Body of pancreas (tissue), 4 donors: ENCODE measurements at regions not wholly inside any gene's neighbourhood (a gene's known extent, or its start where the extent isn't known, plus 50 kb on each side); places are given as distances from the start of the nearest gene placed in this dataset.

ENCODE experiments used
- ATAC-seq: fragments of 150-250 bp; one replicate; pipeline ENCODE4 v1.9.1; 2016
- DNase-seq, 4 donors: peaks; one replicate each; pipeline ENCODE4 v3.0.0-alpha.2; 2019
- H3K27ac ChIP-seq, 4 donors: fragments of 200-600 bp; sonication (generic); 1 replicate in 3 of 4; 2 replicates in 1 of 4; pipeline versions ENCODE4 v1.5.1 to v1.6.1; 2016 to 2019; ENCODE audit warnings: mild to moderate bottlenecking in 1 of 4, mixed read lengths in 1 of 4, moderate library complexity in 1 of 4
- H3K27me3 ChIP-seq, 2 donors: fragments of 200-600 bp; sonication (generic); one replicate each; pipeline ENCODE4 v1.6.0; 2016; ENCODE audit warnings: mild to moderate bottlenecking in 1 of 2
- H3K36me3 ChIP-seq, 2 donors: fragments of 200-600 bp; sonication (generic); replicated peaks in 1 of 2; 2 replicates each; pipeline ENCODE4 v1.5.1; 2016; ENCODE audit warnings: low read depth in 2 of 2; ENCODE audit not compliant: insufficient read depth in 1 of 2
- H3K4me1 ChIP-seq: fragments of 200-600 bp; sonication (generic); one replicate; pipeline ENCODE4 v1.6.0; 2016
- H3K4me3 ChIP-seq, 2 donors: fragments of 200-600 bp; sonication (generic); 1 replicate in 1 of 2; 2 replicates in 1 of 2; pipeline ENCODE4 v1.5.1; 2016 to 2019
- H3K9me3 ChIP-seq, 3 donors: fragments of 200-600 bp; sonication (generic); 1 replicate in 2 of 3; 2 replicates in 1 of 3; pipeline ENCODE4 v1.5.1; 2016
- CTCF ChIP-seq, 7 experiments: fragments of 450-650 bp in 4 of 7; fragments of 200-600 bp in 3 of 7; sonication (generic) in 3 of 7; IDR thresholded peaks; one replicate each; pipeline ENCODE4 v1.5.1; 2016 to 2019; ENCODE audit warnings: antibody characterized with exemption in 7 of 7
- POLR2A ChIP-seq, 3 donors: fragments of 450-650 bp; IDR thresholded peaks; one replicate each; pipeline ENCODE4 v1.6.1; 2016; ENCODE audit warnings: antibody characterized with exemption in 3 of 3, mild to moderate bottlenecking in 2 of 3
- WGBS, 2 donors: methylation state at CpG; one replicate each; pipeline ENCODE4 v1.1.5; 2017; 5-methylcytosine and 5-hydroxymethylcytosine counted together
- intact Hi-C: fragments of 100-400 bp; cut with DNase I; formaldehyde crosslinking; loops from one replicate; pipeline ENCODE4 v1.15.1; 2023

- no peak overlapping the region for H3K4me3 ChIP-seq
- H3K9me3 ChIP-seq, result no peaks in the 10 kb centered on the region
- H3K27me3 ChIP-seq, result no peaks in the 10 kb centered on the region
- ATAC-seq (no peak), DNase-seq (no peak)
- WGBS, 2 donors, result 80 to 83% methylated on average over 6 of the region's 6 CpGs
- no peak overlapping the region for H3K27ac ChIP-seq
- H3K4me1 ChIP-seq, result peaks cover 27% of the 10 kb centered on the region
- no peak for TF ChIP-seq POLR2A (IDR thresholded peaks at IDR 0.05)
- intact Hi-C loops, result loop anchor here (5.0 to 10.0 kb wide), 2 partner anchors 183 to 285 kb away; partner anchors contain the start of gene ARHGEF3
- no peaks in the 10 kb centered on the region for H3K36me3 ChIP-seq
These were observed 73.1 kb upstream of the SPATA12 start for GRCh38 chr3:56987238-56987895.

- H3K27me3 ChIP-seq, result no peaks in the 10 kb centered on the region
- intact Hi-C loops, result loop anchor here (5.0 to 10.0 kb wide), 2 partner anchors 182 to 284 kb away; partner anchors contain the start of gene ARHGEF3
- WGBS, 2 donors, result 54 to 58% methylated on average over 5 of the region's 5 CpGs
- H3K9me3 ChIP-seq, result no peaks in the 10 kb centered on the region
- no peak for TF ChIP-seq POLR2A (IDR thresholded peaks at IDR 0.05)
- no peak for TF ChIP-seq CTCF (IDR thresholded peaks at IDR 0.05)
- H3K4me3 ChIP-seq, result no peak overlapping the region
- no peaks in the 10 kb centered on the region for H3K36me3 ChIP-seq
- ATAC-seq (no peak), DNase-seq (no peak)
- no peak overlapping the region for H3K27ac ChIP-seq
- H3K4me1 ChIP-seq, result peaks cover 27% of the 10 kb centered on the region
These were observed 74.1 kb upstream of the SPATA12 start for GRCh38 chr3:56986347-56986746.

DNA sequence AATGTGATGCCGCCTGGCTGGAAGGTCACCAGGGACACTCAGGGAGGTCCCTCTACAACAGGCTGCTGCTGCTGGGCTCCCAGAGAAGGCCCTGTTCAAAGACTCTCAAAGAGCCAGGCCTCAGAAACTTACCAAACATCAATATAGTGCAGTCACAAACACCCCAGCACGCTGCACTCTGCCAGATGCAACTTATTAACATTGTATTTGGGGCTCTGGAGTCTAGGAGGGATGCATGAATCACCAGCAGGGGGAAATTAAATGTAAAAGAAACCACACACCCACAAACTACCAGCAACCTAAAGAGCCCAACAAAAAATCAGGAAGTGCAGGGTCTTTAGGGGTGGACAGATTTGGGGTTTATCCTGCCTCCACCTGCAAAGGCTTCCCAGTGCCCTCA, 74.6 kb upstream of the SPATA12 start:
- Histone ChIP-seq H3K4me3 (no peak overlapping the region), H3K4me1 (peaks cover 23% of the 10 kb centered on the region), H3K9me3 (no peaks in the 10 kb centered on the region), H3K36me3 (no peaks in the 10 kb centered on the region), H3K27ac (no peak overlapping the region), H3K27me3 (no peaks in the 10 kb centered on the region)
- TF ChIP-seq POLR2A (IDR thresholded peaks at IDR 0.05) (no peak), CTCF (IDR thresholded peaks at IDR 0.05) (no peak)
- DNase-seq (no peak), ATAC-seq (no peak)
- intact Hi-C loops, result loop anchor here (5.0 to 10.0 kb wide), 2 partner anchors 181 to 284 kb away; partner anchors contain the start of gene ARHGEF3
- 44 to 54% methylated on average over 2 of the region's 2 CpGs for WGBS, 2 donors

DNA sequence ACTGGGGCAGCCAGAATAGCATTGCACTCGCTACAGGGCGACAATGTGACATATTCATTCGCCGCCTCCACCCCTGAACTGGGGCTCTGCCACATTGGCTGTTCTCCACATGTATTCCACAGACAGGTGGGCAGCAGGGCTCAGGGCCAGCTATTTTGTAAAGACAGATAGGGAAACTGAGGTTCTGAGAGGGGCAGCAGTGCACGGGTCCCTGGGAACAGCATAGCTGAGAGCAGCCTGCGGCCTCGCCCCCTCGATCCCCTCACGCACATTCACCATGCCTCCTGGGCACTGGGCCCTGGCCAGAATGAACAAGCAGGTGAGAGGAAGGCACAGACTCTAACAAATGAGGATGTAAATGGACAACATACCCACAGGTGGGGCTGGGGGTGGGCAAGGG, 75.0 kb upstream of the SPATA12 start:
- TF ChIP-seq CTCF (IDR thresholded peaks at IDR 0.05) (no peak), POLR2A (IDR thresholded peaks at IDR 0.05) (no peak)
- peaks cover 19% of the 10 kb centered on the region for H3K4me1 ChIP-seq
- H3K27me3 ChIP-seq, result no peaks in the 10 kb centered on the region
- no peak for DNase-seq
- H3K27ac ChIP-seq, result no peak overlapping the region
- WGBS, 2 donors, result 93 to 96% methylated on average over 9 of the region's 9 CpGs
- H3K4me3 ChIP-seq, result no peak overlapping the region
- ATAC-seq, result no peak
- H3K36me3 ChIP-seq, result no peaks in the 10 kb centered on the region
- H3K9me3 ChIP-seq, result no peaks in the 10 kb centered on the region
- intact Hi-C loops, result loop anchor here (5.0 to 10.0 kb wide), 2 partner anchors 181 to 283 kb away; partner anchors contain the start of gene ARHGEF3

GRCh38 chr3:56983427-56983826, 77.0 kb upstream of the SPATA12 start:
- TF ChIP-seq CTCF (IDR thresholded peaks at IDR 0.05), result no peak
- no peak for TF ChIP-seq POLR2A (IDR thresholded peaks at IDR 0.05)
- Histone ChIP-seq H3K27me3 (no peaks in the 10 kb centered on the region), H3K36me3 (no peaks in the 10 kb centered on the region), H3K9me3 (no peaks in the 10 kb centered on the region), H3K4me3 (no peak overlapping the region), H3K4me1 (no peaks in the 10 kb centered on the region), H3K27ac (no peak overlapping the region)
- intact Hi-C loops, result loop anchor here (10.0 kb wide), 1 partner anchor 179 kb away; the partner anchor contains the start of gene ARHGEF3
- DNase-seq, result no peak
- 90 to 96% methylated on average over 6 to 8 of the region's 8 CpGs for WGBS, 2 donors
- ATAC-seq, result no peak
